Activated effector memory CD4-positive, alpha-beta T cell treated with anti-CD3 and anti-CD28 coated beads, Interleukin-2, amount 50 U/mL, for 16 hours (primary cell): ENCODE measurements at regions not wholly inside any gene's neighbourhood (a gene's known extent, or its start where the extent isn't known, plus 50 kb on each side); places are given as distances from the start of the nearest gene placed in this dataset.
A peak's percentile ranks its signal among the peaks of the same experiment; 100 is the strongest.
"Not testable (repeated sequence)": the region's sequence is repeated elsewhere in the genome, so short reads cannot be mapped to it uniquely, and the experiment has no call there.

ENCODE experiments used
- DNase-seq: peaks from one replicate; pipeline ENCODE4 v3.0.0-alpha.2; 2020

DNA sequence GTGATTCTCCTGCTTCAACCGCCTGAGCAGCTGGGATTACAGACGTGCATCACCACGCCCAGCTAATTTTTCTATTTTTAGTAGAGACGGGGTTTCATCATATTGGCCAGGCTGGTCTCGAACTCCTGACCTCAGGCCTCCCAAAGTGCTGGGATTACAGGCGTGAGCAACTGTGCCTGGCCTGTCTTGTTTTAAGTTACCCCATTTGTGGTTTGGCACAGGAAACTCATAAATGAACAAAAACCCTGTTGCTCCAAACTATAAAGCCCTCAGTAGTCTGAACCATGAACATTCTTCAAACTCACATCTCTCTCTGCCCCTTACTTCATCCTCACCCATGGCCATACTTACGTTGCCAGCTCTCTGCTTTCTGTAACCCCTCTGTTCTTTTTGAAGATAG is 61.7 kb downstream of the RHOU start:
- DNase-seq = not testable (repeated sequence)

DNA sequence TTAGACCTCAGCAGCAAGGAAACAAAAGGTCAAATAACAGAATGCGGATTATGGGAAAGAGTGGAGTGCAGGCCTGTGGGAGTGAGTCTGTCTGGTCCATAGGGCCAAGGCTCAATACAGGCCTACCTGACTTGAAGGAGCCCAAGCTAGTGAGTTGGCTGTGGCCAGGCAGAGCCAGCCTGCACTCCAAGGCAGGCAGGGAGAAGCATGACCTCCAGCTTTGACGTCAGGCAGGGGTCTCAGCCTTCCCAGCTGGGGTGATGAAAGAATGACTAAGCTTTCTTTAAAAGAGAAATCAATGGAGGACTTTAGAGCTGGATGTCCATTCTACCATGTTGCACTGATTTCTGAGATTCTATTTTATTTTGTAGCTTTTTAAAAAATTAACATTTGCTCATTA is 62.8 kb downstream of the RHOU start:
- no peak for DNase-seq

DNA sequence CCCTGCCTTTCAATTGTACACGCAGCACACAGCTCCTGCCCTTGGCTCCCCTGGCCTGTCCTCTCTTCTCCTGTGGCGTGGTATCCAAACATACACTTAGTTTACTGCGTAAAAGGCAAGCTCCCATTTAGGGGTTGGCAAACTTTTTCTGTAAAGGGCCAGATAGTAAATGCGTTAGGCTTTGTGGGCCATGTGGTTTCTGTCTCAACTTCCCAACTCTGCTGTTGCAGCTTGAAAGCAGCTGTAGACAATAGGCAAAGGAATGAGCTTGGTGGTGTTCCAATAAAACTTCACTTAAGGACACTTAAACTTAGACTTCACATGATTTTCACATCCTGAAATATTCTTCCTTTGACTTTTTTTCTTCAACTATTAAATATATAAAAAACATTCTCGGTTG is 63.3 kb downstream of the RHOU start:
- no peak for DNase-seq

DNA sequence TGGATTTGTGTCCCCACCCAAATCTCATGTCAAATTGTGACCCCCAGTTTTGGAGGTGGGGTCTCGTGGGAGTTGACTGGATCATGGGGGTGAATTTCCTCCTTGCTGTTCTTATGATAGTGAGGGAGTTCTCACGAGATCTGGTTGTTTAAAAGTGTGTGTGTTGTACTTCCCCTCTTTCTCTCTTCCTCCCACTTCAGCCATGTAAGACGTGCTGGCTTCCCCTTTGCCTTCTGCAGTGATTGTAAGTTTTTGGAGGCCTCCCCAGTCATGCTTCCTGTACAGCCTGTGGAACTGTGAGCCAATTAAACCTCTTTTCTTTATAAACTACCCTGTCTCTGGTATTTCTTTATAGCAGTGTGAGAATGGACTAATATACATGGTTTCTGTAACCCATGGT is 64.6 kb downstream of the RHOU start:
- no peak for DNase-seq

DNA sequence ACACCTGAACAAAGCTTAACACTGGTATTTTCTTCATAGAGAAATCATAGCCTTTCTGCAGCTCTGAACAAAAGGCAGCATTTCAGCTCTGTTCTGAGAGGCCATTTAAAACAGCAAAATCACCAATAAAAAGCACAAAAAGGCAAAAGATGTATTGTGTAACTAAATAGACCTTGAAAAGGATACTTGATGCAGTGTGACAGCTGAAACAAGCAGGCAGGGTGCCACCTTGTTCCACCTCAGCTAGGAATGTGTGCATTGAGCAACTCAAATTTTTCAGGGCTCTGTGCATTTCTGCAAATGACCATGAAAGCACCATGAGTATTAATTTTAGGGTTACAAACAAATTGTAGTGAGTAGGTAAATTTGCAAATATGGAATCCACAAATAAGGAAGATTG is 65.8 kb downstream of the RHOU start:
- no peak for DNase-seq

DNA sequence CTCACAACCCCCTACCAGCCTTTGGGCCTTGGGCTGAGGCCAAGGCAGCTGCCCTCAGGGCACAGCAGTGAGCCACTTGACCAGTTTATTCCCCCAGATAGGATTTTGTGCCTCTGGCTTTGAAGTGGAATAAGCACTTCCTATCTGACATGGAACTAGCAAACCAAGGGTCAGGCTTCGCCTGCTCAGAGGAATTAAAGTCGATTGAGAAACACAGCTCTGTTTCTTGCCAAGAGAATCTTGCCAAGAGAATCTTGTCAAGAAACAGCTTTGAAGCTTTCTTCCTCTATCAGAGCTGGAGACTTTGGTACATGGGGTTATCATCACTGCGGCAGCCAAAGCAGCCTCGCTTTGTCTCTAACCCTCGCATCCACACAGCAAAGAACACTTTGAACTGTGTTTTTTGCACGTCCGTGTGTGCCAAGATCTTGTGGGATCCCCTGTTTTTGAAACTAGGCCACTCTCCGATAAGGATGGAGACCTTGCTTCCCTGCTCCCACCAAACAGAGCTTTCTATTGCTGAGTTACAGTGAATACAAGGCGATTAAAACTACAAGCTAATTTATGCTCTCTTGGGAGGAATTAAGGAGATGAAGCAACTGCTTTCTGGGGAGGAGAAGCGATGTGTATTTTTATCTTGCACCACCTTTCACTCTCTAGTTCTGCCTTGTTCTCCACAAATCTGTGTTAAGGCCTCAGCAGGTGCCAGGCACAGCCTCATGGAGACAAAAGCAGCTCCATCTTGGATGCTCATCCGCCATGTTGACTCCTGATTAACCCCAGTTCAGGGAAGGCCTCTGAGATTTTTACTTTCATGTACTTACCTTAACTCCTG is 67.3 kb downstream of the RHOU start:
- no peak for DNase-seq

DNA sequence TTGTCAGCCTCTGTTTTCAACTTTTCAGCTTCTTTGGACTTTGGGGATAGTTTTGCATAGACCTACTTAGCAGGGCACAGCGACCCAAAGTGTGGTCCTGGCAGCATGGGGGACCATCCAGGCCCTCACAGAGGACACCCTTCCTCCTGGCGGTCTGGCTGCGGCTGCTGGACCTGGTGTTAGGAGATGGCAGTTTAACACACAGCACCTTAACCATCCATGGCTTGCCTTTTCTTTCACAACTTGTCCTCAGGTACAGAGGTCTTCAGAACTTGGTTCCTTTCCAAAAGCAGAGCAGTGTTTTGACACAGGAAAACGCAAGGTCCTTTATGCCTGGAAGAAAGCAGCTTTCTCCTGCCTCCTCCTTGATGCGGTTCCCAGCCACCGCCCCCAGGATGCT is 68.1 kb downstream of the RHOU start:
- no peak for DNase-seq

DNA sequence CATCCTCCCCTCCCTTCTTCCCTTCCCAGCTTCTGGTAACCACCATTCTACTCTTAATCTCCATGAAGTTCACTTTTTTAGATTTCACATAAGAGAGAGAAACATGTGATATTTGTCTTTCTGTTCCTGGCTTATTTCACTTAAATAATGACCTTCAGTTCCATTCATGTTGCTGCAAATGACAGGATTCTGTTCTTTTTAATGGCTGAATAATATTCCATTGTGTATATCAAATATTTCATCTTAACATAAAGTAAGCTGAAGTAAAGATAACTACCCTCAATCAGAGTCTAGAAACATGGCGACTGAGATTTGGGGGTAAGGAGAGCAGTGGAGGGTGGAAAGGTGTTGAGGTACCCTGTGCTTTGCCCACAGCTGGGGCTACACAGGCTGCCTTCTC is 68.9 kb downstream of the RHOU start:
- DNase-seq = no peak

DNA sequence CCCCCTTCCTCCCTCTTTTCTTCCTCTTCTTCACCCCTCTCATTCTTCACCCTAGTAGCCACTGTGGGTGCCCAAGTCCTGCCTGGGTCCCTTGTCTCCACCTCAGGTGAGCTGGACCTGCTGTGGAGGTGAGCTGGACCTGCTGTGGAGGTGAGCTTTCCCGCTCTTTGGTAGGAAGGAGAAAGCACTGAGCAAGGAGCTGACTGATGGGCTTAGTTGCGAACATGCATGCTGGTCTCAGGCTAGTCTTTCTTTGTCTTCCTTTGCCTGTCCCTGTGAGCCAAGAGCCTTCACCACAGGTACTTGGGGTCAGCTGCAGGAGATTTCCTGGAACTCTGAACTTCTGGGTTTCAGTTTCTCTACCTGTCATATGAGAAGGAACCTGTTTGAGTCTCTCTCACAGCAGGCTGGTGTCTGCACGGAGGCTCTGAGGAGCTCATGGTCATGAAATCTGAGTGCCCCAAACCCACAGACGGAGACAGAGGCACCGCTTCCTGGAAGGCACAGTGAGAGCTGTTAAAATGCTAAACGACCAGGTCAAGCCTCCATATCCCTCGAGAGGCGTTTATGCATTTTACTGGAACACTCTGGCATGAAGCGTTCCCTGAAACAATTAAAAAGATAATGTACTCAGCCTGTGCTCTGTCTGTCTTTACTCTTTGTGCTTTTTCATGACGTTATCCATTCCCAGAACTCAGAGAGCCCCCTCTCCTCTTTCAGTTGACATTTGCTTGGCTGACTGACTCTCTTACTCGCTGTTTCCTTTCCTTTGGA is 69.5 kb downstream of the RHOU start:
- peak; percentile 72 for DNase-seq

DNA sequence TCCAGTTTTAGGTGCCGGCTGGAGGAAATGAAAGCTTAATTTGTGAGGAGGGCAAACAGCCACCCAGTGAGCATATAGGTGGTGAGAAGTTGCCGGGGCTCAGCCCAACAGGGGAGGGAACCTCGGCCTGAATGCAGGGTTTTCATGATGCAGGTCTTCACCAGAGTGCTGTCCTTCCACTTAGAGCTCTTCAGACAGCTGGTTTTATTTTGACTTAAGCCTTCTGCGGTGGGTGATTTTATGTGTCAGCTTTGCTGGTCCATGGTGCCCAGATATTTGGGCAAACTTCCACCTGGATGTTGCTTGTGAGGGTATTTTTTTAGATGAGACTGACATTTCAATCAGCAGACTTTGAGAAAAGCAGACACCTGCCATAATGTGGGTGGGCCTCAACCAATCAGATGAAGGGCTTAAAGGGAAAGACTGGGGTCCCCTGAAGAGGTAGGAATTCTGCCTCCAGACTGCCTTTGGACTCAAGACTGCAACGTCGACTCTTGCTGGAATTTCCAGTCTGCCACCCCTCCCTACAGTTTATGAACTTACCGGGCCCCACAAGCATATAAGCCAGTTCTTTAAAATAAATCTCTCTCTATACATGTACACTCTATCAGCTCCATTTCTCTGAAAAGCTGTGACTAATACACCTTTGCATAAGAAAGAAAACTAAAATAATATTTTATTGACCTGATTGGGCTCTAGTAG is 72.8 kb downstream of the RHOU start:
- DNase-seq = no peak

DNA sequence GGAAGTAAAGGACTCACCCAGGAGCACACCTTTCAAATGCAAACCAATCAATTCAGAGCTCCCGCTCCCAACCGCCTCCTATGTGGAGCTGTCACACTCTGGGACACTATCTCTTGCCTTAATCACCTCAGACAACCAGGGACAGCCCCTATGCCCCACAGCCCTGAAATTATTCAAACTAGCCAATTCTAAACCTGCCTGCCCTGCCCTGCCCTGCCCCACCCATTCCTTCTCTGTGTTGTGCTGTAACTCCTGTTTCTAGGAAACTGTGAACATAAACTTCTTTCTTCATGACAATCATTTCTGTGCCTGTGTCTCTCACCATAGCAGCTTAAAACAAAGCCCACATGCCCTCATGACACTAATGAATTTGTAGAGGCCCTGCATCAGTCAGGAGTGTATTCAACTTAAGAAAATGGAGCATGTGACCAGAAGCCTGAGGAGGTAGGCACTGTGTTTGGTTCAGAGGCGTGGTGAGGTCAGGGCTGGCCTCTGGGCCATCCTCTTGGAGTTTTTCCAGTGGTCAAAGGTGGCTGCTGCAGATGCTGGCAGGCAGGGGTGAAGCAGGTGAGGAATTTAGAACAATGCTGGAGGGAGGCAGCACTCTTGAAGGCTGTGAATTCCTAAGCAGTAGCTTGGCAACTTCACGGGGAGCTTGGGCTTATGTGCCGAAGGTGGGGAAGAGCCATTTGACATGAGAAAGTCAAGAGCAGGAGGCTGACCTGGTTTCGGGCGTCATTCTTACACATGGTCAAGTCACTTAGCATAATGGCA is 74.5 kb downstream of the RHOU start:
- no peak for DNase-seq

DNA sequence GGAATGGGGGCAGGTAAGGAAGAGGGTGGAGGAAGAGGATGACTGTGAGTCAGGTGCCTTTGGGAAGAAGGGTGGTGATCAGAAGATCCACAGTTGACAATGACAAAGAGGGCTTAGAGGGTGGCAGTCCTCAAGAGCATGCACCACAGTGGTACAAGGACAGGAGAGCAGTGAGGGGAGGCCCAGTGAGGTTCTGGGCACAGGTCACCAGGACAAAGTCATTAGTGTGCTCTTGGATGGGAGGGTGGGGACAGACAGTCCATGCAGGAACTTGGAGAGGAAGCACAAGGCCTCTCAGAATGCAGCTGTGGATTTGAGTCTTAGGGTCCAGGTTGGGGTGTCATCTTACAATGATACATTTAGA is 75.1 kb downstream of the RHOU start:
- DNase-seq = no peak

DNA sequence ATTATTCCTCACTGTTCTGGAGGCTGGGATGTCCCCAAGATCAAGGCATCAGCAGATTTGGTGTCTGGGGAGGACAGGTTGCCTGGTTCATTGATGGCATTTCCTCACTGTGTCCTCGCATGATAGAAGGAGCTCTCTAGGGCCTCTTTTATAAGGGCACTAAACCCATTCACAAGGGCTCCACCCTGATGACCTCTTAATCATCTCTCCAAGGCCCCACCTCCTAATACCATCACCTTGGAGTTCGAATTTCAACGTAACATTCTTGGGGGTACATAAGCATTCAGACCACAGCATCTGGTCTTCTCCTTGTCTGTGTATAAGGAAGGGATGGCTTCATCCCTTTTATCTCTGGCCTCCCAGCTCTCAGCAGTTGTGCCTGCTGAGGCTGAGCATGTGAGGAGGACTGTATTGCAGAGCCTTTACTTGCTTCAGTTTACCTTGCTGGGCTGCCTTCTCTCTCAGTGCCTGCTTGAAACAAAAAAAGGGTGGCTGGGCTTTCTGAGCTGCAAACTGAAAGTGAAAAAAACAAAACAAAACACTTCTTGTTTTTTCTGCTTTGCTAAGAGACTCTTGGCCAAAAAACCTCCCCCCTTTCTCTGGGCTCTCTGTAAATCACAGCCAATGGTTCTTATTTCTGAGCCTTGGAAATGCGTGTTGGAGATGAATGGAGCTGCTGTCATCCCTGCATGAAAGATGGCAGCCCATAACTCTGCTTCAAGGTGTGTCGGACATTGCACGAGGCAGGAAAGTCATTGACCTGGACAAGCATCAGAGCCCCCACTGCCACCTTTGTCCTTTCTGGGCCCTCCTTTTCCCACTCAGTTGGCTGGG is 75.8 kb downstream of the RHOU start:
- no peak for DNase-seq

DNA sequence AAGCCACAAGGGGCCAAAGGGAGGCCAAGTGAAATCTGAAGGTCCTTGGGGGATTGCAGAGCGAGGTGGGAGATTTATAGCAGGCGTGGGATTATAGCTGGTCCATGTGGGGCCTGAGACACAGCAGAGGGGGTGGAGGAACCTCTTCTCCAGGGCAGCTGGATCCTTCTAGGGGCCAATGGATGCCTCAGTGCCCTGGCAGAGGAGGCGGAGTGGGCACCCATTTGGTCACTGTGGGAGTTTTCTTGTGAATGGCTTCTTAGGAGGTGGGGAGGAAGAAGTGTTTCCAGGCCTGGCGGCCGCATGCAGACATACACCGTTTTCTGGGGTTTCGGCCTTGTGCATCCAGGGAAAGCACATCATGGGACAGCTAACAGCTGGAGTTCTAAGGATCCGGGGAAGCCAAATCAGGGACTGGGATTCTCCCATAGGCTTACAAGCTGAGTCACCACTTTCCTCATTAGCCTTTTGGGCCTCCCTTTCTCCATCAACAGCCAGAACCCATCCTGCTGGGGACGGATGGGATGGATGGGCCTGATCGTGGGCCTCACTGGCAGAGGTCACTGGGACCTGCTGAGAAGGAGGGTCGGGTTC is 76.5 kb downstream of the RHOU start:
- no peak for DNase-seq

DNA sequence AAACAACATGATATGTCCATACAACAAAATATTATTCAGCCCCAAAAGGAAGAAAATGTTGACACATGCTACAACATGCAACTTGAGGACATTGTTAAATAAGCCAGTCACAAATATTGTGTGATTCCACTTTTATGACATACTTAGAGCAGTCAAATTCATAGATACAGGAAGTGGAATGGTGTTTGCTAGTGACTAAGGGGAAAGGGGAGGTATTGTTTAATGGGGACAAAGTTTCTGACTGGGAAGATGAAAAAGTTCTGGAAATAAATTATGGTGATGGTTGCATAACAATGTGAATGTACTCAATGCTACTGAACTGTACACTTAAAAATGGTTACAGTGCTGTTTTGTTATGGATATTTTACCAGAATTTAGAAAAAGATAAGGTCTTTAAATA is 77.7 kb downstream of the RHOU start:
- no peak for DNase-seq

DNA sequence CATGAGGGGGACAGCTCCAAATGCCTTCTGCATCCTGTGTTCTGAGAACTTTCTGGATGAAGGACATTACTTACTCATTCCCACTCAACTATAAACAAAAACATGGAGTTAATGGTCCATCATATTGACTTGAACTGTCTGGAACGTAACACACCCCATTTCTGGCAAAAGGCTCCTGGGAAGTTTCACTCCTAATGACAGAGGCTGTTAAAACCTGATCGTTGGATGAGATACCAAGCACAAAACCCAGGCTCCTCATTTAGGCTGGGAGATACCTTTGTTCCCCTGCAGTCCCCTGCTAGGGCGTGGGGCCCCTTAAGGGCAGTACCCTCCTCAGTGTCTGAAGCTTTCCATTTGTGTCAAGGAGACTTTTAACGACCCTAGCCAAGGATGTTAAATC is 78.9 kb downstream of the RHOU start:
- no peak for DNase-seq

DNA sequence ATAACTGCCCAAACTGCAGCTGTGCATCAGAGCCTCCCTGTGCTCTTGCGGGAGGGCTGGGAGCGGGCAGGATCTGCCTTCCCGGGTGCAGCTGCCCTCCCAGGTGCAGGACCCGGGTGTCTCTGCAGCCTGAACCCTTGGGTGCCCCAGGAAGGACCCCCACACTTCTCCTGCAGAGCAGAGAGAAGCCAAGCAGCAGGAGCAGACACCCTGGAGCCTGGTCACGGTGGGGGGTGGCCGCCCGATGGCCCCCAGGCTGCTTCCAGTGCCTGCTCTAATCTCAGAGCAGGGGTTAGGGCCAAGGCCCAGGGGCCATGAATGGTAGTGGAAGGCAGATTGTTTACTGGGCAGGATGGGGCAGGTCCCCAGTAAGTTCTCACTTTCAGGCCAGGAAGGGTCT is 83.0 kb downstream of the RHOU start:
- DNase-seq = no peak

DNA sequence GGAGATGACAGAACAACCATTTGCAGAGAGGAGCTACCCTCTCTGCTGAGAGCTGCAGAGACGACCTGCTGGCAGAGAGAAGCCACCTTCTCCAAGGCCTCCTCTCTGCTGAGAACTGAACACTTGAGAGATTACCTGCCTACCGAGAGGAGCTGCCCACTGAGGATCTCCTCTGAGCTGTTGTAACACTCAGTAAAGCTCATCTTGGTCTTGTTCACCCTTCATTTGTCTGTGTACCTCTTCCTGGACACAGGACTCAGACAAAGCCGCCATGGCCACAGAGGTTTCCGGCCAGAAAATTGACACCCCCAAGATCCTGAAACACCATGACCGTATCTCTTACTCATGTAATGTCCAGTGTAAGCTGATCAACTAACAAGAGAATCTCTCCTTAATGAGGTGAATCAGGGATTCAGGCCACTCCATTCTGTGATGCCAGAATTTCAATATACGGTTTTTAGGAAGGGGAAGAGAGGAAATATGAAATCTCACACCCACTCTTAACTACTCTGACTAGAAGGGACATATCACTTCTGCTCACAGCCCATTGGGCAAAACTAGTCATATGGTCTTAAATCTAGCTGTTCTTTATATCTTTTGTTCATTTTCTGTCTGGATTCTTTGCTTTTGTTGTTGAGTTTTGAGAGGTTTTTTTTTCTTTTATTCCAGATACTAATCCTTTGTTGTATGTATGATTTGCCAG is 83.8 kb downstream of the RHOU start:
- DNase-seq = no peak

DNA sequence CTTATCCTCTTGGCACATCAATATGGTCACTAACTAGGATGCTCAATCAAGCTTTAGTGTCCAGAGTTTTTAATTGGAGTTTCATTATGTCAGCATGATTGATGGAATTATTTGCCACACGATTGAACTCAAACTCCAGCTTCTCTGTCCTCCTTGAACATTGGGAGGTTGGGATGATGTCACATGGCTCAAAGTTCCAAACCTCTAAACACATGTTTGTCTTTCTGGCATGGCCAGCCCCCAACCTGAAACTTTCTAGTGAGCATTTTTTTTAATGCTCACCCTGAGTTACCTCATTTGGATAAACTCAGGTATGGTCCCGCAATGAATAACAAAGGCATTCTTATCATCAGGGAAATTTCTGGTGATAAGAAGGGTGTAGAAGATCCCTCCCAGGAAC is 86.0 kb downstream of the RHOU start:
- no peak for DNase-seq

DNA sequence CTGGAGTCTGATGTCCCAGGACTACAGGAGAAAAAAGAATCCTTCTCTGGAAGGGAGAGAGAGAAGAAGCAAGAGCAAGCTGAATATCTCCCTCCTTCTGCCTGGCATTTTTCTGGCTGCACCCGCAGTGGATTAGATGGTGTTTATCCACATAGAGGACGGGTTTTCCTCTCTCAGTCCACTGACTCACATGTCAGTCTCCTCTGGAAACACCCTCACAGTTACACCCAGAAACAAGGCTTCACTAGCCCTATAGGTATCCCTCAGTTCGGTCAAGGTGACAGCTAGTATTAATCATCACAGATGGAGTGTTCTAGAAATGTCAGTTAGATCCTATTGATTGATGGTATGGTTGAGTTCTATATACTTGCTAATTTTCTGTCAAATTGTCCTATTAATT is 87.9 kb downstream of the RHOU start:
- no peak for DNase-seq

DNA sequence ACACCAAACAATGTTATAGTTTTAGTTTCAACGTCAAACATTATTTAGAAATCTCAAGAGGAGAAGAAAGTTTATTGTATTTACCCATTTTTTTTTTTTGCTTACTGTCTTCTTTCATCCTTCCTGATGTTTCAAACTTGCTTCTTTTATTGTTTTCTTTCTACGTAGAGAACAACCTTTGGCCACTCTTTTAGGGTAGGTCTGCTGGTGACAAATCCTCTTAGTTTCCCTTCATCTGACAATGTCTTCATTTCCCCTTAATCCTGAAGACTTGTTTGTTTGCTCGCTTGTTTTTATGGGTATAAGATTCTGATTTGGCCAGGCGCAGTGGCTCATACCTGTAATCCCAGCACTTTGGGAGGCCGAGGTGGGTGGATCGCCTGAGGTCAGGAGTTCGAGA is 89.1 kb downstream of the RHOU start:
- DNase-seq = no peak
